NOMO-1 (cell line): ENCODE measurements at regions not wholly inside any gene's neighbourhood (a gene's known extent, or its start where the extent isn't known, plus 50 kb on each side); places are given as distances from the start of the nearest gene placed in this dataset.

ENCODE experiments used
- DNase-seq, 2 experiments: peaks; one replicate each; lab custom pipeline; 2025; ENCODE audit not compliant: unreplicated experiment in 2 of 2; lab: John Stamatoyannopoulos, UW

- DNase-seq, result no peak
Measured at GRCh38 chr11:127474766-127475165, 474.2 kb upstream of the KIRREL3 start.

- DNase-seq, result no peak
Measured at GRCh38 chr11:127472505-127472904, 471.9 kb upstream of the KIRREL3 start.

- DNase-seq, result no peak
Measured at GRCh38 chr11:127471662-127472061, 471.1 kb upstream of the KIRREL3 start.

GRCh38 chr11:127470306-127470884, 469.8 kb upstream of the KIRREL3 start:
- no peak for DNase-seq

- DNase-seq, result no peak
Measured at GRCh38 chr11:127464325-127464724, 463.8 kb upstream of the KIRREL3 start.

GRCh38 chr11:127462065-127462344, 461.4 kb upstream of the KIRREL3 start:
- no peak for DNase-seq

- no peak for DNase-seq
Measured at GRCh38 chr11:127461241-127462064, 460.9 kb upstream of the KIRREL3 start.

- DNase-seq, result no peak
Measured at GRCh38 chr11:127458561-127458960, 458.0 kb upstream of the KIRREL3 start.

GRCh38 chr11:127454856-127455255, 454.3 kb upstream of the KIRREL3 start:
- no peak for DNase-seq

- no peak for DNase-seq
Measured at GRCh38 chr11:127452533-127452932, 452.0 kb upstream of the KIRREL3 start.

- DNase-seq, result no peak
Measured at GRCh38 chr11:127451861-127452260, 451.3 kb upstream of the KIRREL3 start.

- DNase-seq, result no peak
Measured at GRCh38 chr11:127448101-127448500, 447.5 kb upstream of the KIRREL3 start.

GRCh38 chr11:127445476-127445875, 444.9 kb upstream of the KIRREL3 start:
- DNase-seq, result no peak

GRCh38 chr11:127443297-127443696, 442.7 kb upstream of the KIRREL3 start:
- DNase-seq, result no peak

- DNase-seq, result no peak
Measured at GRCh38 chr11:127440616-127441015, 440.0 kb upstream of the KIRREL3 start.

- no peak for DNase-seq
Measured at GRCh38 chr11:127425281-127425680, 424.7 kb upstream of the KIRREL3 start.

- DNase-seq, result no peak
Measured at GRCh38 chr11:127424661-127425060, 424.1 kb upstream of the KIRREL3 start.

GRCh38 chr11:127420139-127420538, 419.6 kb upstream of the KIRREL3 start:
- DNase-seq, result no peak

GRCh38 chr11:127412722-127413380, 412.3 kb upstream of the KIRREL3 start:
- DNase-seq, result no peak

GRCh38 chr11:127412234-127412633, 411.7 kb upstream of the KIRREL3 start:
- DNase-seq, result no peak

- DNase-seq, result no peak
Measured at GRCh38 chr11:127411283-127411682, 410.7 kb upstream of the KIRREL3 start.

GRCh38 chr11:127395034-127395433, 394.5 kb upstream of the KIRREL3 start:
- DNase-seq, result no peak
